Suppressor macrophage treated with lipopolysaccharide for 1 hour (primary cell): ENCODE measurements at regions not wholly inside any gene's neighbourhood (a gene's known extent, or its start where the extent isn't known, plus 50 kb on each side); places are given as distances from the start of the nearest gene placed in this dataset.

Experiments used
- DNase-seq, 3 donors: peaks; one replicate each; pipeline ENCODE4 v3.0.0-alpha.2; 2020 to 2022

DNA sequence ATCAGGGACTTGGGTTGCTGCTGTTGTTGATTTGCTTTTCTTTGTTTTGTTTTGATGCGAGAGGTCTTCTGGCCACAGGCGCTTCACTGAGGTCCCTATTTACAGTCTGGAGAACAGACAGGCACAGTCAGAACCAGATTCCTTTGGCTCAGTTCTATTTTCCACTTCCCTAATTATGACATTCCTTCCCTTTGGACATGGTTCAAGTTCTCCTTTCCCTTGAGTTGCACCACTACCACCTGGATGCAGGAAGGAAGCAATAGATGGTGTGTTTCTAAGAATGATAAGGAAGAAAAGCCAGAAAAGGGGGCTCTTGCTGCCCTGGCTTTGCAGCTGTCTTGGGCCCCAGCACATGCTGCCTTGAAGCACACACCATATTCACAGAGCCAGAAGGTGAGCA lies 160.6 kb downstream of the MAF start:
- peak; percentile 26 to 46 (median 33) for DNase-seq

DNA sequence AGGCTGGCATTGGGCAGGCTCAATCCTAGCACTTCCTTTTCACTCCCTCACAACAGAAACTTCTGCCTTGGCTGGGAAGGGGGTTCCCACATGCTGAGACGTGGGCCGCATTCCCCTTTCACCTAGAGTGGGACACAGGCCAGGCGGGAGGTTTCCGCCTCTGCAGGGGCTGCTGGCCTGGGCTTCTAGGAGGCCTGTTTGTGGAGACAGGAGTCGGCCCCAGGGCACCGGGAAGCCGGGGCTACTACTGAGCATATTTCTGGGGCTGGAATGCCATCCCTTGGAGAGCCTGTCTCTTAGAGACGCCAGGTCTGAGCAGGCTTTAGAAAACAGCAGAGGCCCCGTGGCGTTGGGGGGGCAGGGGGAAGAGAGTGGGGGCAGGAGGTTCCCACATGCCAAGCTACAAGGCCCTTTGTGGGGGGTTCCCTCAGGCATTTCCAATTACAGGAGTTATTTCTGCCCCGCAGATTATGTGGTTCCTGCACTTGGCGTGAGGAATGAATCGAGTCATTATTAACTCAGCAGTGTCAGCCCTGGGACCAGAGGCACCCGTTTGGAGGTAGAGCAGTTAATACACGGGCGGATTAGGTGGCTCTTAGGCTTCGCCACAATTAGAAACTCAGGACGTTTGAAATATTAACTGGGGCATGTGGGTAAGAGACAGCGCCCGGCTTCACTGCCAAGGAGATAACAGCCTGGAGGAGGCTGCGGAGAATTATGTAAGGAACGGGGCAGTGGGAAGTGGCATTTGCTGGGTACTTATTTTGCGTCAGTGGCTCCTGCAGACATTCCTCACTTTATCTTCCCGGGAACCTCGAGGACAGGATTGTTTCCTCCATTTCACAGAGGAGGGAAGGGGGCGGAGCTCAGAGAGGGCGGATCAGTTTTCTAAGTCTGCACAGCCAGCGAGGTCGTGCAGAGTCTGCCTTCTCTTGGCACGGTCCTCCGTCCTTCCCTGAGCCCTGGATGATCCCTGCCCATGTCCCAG lies 162.5 kb downstream of the MAF start:
- peak; percentile 67 to 78 (median 71) for DNase-seq

DNA sequence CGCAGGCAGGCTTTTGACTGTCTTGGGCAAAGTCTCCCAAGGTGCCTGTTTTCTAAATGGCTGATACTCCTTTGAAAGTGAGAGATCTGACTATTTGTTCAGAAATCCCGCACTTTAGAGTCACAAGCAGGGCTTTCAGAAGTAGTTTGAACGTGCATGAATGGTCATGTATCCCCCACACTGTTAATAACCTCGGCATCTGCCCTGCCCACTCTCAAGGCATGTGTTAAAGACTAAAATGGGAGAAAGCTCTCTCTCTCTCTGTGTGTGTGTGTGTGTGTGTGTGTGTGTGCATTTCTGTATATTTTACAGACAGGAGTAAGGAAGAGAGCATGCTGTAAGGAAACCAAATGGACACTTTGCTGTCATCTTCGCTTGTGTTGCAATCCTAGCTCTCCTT lies 163.7 kb downstream of the MAF start:
- DNase-seq, result no peak

DNA sequence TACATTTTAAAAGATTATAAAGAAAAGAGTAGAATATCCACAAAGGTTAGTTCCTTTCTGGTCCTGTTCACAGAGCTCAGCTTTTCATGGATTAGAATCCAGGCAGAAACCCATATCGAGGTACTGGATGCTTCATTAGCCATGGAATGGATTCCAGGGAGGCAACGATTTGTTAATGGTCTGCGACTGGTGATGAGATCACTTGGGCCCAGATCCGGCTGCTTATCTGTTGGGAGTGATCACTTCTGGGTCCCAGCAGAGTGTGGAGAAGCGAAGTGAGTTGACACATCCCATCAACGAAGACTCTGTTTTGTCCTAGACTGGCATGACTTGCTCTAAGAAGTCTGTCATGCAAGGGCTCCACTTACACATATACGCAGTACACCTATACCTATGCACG lies 165.8 kb downstream of the MAF start:
- no peak for DNase-seq

DNA sequence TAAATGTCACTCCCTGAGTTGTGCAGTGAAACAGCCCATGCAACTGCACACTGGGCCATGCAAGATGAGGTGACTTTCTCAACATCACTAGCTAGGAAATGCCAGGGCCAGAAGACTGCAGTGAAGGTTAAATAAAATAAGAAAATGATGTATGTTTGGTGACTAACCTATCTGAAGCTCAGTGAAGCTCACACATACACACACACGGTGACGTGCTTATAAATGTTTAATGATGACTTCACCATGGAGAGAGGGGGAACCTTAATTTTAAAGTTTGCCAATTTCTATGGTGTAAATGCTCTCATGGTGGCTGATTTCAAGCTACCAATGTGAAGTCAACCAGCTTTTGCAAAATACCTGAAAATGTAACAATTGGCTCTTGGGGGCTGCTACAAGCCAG lies 166.4 kb downstream of the MAF start:
- no peak for DNase-seq

DNA sequence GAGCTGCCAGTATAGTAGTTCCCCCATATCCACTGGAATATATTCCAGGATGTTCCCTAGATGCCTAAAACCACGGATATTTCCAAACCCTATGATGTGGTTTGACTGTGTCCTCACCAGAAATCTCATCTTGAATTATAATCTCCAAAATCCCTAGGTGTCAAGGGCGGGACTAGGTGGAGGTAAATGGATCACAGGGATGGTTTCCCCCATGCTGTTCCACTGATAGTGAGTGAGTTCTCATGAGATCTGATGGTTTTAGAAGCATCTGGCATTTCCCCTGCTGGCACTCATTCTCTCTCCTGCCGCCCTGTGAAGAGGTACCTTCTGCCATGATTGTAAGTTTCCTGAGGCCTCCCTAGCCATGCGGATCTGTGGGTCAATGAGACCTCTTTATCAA lies 168.6 kb downstream of the MAF start:
- DNase-seq, result no peak

DNA sequence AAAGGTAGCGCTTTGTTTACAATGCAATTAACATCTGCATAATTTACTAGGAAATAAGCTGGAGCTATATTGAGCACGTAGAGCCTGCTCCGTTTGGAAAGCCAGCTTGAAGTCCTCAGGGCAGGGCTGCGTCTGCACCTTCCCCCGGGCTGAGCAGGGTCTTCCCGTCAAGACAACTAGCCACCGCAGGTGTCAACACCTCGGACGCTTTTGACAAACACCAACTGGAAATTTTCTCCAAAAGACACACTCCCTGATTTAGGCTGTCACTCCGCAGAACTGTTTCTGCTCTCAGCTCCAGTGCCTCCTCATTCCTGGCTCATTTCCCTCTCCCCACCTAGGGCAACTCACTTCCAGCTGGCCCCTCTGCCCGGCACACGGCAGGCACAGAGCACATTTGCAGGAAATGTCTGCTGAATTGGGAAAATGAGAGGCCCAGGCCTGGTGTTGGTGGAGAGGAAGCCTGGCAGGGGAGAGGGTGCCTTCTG lies 170.3 kb downstream of the MAF start:
- no peak for DNase-seq

DNA sequence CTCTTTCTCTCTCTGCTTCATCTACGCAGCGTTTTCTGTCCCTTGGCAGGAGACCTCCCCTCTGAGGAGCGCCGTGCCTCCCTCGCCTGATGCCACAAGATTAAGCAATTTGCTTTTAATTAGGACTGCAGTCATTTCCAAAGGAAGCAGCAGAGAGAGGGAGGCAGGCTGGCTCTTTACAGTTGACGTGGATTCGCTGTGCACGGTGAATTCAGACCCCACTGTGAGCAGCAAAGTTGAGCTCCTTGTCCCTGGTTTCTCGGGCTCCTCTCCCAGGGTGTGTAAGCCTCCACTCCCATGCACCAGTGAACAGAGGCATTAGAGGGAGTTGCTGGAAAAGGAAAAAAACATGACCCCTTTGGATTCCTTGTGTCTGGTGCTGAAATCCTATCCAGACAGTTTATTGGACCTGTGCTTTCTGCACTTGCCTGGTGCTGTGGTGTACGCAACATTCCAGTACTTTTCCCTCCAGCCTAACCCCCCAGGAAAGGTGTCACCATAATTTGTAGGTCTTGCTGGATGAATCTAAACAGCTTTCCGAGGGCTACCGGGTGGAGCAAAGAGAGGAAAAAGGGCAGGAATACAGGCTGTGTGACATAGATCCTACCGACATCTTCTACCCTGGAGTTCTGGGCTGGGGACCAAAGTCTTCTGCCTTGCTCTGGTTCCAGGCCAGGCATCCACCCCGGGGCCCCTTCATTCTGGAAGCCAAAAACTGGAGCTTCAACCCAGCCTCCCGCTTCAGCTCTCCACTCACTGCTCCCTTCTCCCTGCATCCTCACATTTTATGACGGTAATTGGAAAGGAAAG lies 171.0 kb downstream of the MAF start:
- no peak for DNase-seq

DNA sequence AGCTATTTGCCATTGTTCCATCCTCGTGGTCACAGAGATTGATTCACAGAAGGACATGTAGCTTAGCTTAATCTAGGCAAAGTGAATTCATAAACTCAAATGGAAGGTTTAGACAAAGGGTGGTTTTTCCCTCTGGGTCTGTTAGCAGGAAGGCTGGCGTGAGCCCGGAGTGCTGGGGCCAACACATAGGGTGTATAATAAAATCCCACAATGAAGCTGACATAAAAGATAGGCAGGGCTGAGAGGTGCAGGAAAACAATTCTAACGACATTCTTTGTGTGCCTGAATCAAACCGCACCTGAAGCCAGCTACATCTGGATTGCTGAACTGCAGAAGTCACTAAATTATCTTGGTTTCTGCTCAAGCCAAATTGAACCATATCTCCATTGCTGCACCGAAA lies 173.9 kb downstream of the MAF start:
- no peak for DNase-seq

DNA sequence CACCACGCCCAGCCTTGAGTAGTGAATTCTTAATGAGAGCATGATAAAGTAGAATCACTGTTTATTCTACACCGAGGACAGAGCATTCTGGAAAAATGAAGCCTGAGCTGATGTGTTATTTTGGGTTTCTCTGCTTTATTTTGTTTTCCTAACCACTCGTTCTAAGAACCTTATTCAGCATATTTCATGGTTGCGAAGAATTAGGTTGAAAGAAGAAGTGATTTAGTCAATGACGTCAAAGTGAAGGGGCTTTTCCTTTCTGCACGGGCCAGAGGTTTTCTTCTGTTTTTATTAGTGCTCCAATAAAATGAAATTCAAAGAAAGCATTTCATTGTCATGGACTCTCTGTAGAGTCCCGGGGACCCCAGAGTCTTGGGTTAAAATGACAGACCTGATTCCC lies 178.5 kb downstream of the MAF start:
- peak; percentile 64 to 84 (median 83) for DNase-seq

DNA sequence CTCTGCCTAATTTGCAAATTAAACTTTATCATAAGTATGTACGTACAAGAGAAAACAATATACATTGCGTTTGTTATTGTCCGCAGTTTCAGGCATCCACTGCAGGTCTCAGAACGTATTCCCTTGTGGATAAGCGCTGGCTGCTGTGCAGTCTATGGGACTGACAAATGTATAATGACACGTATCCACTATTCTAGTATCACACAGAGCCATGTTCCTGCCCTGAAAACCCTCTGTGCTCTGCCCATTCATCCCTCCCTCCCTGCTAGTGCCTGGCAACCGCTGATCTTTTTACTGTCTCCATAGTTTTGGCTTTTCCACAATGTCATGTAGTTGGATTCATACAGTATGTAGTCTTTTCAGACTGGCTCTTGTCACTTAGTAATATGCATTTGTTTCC lies 179.4 kb downstream of the MAF start:
- DNase-seq, result no peak

DNA sequence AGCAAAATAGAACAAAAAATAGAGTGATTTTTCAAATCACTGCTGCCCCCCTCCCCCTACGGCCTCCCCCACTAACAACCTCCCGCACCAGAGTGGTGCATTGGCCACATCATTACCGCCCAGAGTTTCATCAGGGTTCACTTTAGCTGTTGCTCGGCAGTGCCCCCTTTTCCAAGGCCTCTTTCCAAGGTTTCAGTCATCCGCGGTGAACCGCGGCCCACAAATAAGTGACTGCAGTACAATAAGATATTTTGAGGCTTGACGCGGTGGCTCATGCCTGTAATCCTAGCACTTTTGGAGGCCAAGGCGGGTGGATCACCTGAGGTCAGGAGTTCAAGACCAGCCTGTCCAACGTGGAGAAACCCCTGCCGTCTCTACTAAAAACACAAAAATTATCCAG lies 180.0 kb downstream of the MAF start:
- no peak for DNase-seq

DNA sequence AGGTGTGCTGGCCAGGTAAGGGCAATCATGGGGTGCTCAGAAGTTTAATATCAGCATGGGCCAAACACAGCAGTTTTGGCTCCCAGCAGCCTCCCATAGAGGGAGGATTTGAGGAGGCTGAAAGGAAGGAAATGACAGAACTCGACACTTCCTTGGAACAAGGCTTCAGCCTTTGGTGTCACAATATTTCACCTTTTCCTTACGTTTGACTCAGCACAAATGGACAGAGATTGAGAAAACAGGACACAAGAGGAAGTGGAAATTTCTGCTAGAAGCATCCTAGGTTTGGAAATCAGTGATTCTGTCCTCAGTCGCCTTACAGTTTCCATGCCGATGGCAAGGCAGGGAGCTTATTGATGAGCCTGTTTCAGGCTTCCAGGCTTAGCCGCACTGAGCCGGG lies 181.4 kb downstream of the MAF start:
- peak; percentile 42 to 66 (median 65) for DNase-seq

DNA sequence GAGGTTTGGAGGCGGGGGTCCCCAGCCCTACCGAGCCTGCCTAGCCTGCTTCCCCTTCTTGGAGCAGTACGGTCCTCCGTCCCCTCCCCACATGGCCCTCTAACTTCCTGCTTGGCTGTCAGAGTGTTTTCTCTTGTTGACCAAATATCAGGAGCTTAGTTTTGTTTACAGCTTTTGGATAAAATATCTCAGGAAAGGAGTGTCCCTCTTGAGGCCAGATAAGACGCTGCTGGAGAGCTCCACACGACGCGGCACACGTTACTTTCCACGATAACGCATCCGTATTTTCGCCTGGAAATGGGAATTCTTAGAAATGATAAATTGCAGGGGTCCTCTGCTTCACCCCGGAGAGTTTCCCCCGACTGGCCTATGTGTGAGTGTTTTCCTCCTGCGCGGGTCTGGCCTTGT lies 182.9 kb downstream of the MAF start:
- peak in 1 of 3 donors; percentile 16 for DNase-seq

DNA sequence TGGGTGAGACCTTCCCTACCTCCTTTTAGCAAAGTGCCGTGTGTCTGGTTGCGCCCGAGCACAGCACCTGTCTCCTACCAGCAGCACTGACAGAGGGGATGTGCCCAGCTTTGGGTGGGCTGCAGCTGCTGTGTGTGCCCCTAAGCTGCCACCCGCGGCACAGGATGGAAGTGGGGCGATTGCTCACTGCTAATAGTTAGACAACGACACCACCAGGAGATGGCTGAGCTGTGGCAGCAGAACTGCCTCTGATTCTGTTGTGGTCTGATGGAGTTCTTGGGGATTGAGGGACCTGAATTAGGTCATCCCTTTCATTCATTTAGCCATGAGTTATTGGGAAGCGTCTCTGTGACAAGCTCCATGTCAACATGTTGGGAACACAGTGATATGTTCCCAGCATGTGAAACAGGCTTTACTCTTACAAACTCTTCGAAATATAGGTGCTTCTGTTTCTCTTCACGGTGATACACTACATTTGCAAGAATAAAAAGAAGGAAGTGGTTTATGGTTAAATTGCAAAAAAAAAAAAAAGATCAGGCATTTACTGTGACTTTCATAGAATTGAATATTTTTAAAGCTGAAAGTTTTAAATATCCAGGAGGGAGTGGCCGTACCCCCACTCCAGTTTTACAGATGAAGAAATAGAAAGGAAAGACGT lies 184.4 kb downstream of the MAF start:
- DNase-seq, result no peak

DNA sequence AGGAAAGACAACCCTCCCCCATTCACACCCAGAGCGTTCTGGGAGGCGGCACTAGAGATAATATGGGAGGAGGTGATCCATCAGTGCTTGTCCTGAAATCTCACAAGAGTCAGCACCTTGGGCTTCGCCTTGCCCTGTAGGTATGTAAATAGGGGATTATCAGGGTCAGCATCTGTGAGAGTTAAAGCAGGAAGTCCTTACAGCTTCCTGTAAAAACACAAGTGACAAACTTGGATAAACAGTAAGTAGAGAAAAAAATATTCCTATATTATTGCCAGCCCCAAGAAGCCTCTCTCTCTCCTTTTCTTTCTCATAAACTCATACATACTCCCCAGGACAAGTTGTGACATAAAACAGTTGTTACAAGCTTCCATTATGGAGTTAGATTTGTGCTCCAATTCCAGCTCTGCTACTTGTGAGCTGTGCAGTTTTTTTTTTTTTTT lies 187.7 kb downstream of the MAF start:
- DNase-seq, result no peak

DNA sequence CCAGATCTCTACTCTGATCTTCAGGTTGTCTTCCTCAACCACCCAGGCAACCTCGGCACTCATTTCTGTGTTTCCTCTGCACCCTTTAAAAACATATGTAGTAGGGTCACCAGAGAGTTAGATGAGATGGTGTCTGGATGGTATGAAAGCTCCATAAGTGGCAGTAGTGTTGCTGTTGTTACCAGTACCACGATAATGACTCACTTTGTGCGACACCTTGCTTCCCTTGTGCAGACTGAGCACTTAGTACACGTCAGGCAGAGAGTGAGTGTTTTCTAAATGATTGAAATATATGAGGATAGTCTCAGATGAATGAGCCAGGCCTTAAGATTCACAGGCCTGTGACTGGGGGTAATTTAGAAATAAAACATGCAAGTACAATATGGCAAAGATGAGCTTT lies 188.7 kb downstream of the MAF start:
- DNase-seq, result no peak

DNA sequence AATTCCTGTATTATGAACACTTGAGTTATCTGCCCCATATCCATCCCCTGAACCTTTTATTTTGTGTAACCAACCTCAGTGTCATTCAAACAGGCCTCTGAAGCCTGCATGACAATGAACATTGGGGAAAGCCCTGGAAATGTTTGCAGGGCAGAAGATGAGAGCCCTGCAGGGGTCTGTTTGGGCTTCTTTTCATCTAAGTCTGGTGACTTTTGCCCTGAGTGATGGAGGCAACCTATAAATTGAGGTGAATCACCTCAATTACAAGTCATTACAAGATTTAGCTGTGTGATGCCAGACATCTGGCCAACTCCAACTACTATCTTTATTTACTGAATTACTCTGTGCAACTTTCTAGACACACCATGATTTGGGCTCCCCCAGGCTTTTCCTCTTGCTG lies 189.2 kb downstream of the MAF start:
- no peak for DNase-seq

DNA sequence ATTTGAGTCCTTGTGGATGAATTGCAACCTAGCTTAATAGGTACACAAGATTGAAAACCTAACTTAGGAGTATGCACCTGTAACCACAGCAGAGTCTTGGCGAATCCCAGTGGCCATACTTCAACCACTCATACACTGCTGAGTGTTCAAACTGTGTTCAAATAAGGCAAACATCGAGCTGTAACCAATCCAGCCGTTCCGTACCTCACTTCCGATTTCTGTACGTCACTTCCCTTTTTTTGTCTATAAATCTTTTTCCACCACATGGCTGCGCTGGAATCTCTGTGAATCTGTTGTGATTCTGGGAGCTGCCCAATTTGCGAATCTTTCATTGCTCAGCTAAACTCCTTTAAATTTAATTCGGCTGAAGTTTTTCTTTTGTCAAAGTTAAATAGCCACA lies 190.6 kb downstream of the MAF start:
- DNase-seq, result peak; percentile 63 to 85 (median 74)

DNA sequence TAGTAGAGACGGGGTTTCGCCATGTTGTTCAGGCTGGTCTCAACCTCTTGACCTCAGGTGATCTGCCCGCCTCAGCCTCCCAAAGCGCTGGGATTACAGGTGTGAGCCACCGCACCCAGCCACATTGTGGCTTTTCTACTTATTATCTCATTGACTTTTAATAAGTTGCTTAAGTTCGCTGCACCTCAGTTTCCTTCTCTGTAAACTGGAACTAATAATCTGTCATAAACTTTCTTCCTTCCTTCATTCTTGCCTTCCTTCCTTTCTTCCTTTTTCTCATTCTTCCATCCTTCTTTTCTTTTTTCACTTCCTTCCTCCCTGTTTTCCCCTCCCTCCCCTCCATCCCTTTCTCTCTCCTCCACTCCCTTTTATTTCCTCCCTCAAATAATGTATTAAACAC lies 192.2 kb downstream of the MAF start:
- DNase-seq, result no peak

DNA sequence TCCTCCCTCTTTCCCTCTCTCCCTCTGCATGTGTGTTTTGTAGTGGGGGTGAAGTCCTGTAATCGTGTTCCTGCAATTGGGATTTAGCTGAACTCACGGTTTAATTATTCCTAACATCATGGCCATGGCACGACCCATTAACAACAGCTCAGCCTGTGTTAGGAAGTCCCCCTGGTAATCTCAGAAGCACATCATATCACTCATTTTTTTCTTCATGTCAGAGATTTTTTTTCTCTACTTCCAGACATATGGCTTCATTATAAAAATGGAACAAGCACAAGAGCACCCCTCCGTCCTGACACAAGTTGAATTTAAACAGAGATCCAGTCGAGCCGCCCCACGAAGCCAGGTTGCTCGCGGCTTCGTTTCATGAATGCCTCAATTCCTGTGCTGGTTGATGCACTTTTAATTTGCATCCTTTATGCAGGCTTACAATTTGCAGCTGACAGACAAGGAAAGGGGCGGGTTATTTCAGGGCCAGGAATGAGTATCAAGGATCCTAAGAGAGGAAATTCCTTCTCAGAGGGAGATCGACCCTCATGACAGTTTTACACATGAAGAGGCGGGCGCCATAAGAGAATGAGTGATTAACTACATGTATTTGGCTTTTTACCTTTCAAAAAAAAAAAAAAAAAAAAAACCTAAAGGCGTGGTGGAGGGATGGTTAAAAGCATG lies 192.9 kb downstream of the MAF start:
- DNase-seq, result no peak

DNA sequence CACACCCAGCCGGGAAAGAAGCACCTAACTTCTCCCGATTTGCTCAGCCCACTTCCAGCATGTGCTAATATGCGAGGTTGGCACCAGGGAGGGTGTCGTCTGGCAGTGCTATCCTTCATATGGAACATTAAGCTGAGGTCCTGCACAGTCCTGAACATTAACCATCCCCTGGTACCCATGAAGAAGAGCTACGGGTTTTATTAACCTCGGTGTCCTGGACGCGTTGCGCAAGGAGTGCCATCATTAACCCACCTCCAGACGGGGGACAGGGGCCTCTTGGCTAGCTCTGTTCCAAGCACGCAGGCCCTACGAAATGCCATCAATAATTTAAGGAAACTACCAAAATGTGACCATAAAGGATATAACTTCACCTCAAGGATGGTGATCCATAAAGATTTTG lies 193.5 kb downstream of the MAF start:
- no peak for DNase-seq

DNA sequence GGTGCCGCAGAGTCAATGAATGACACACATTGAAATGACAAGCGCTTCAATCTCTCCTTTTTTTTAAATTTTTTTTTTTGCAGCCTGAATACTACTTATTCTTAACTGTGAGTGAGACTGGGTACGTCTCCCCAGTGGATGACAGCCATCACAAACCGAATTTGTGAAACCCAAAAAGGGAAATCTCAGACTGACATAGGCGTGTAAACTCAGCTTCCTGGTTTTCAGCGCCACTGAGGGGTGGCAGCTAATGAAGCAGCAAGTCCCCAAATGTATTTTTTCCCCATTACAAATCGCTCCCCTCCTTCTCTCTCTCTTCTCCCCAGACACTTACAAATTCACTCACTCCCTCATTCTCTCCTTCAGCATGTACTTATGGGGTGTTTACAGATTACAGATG lies 196.0 kb downstream of the MAF start:
- DNase-seq, result peak; percentile 51 to 69 (median 57)
